ENCODE measurements at regions not wholly inside any gene's neighbourhood (a gene's known extent, or its start where the extent isn't known, plus 50 kb on each side); places are given as distances from the start of the nearest gene placed in this dataset.

GRCh38 chr1:4593106-4593505 is 61.3 kb upstream of the AJAP1 start:
- DNase-seq (ENCODE audit: low read depth): no peak

- no peak for DNase-seq (ENCODE audit: low read depth)
These were observed 60.0 kb upstream of the AJAP1 start for GRCh38 chr1:4594286-4594991.

GRCh38 chr1:4595341-4596225 is 58.8 kb upstream of the AJAP1 start:
- no peak for DNase-seq (ENCODE audit: low read depth)

GRCh38 chr1:4596486-4596885 is 57.9 kb upstream of the AJAP1 start:
- DNase-seq (ENCODE audit: low read depth): no peak

- DNase-seq (ENCODE audit: low read depth): no peak
These were observed 57.4 kb upstream of the AJAP1 start for GRCh38 chr1:4597020-4597419.

- no peak for DNase-seq (ENCODE audit: low read depth)
These were observed 55.8 kb upstream of the AJAP1 start for GRCh38 chr1:4598561-4598960.

GRCh38 chr1:4599521-4599920 is 54.9 kb upstream of the AJAP1 start:
- DNase-seq (ENCODE audit: low read depth): no peak

GRCh38 chr1:4599951-4600481 is 54.4 kb upstream of the AJAP1 start:
- DNase-seq (ENCODE audit: low read depth): no peak

- DNase-seq (ENCODE audit: low read depth): no peak
These were observed 53.6 kb upstream of the AJAP1 start for GRCh38 chr1:4600615-4601460.

GRCh38 chr1:4601941-4602340 is 52.5 kb upstream of the AJAP1 start:
- no peak for DNase-seq (ENCODE audit: low read depth)

GRCh38 chr1:4602462-4603294 is 51.7 kb upstream of the AJAP1 start:
- DNase-seq (ENCODE audit: low read depth): no peak

- no peak for DNase-seq (ENCODE audit: low read depth)
These were observed 50.9 kb upstream of the AJAP1 start for GRCh38 chr1:4603295-4604110.

Data from stimulated activated CD4-positive, alpha-beta T cell treated with anti-CD3 and anti-CD28 coated beads, Interleukin-2, amount 100 ng/mL, for 4 hours (primary cell).